HG02759 (cell line): ENCODE measurements at regions not wholly inside any gene's neighbourhood (a gene's known extent, or its start where the extent isn't known, plus 50 kb on each side); places are given as distances from the start of the nearest gene placed in this dataset.
A peak's percentile ranks its signal among the peaks of the same experiment; 100 is the strongest.
"Not testable (repeated sequence)": the region's sequence is repeated elsewhere in the genome, so short reads cannot be mapped to it uniquely, and the experiment has no call there.

Source experiments
- ATAC-seq: cut with Tn5 transposase; IDR thresholded peaks from one replicate; pipeline ENCODE4 v1.9.1; 2021; ENCODE audit warnings: mild to moderate bottlenecking, moderate library complexity; ENCODE audit not compliant: unreplicated experiment

- ATAC-seq: no peak
These were observed 198.8 kb upstream of the NOX3 start for GRCh38 chr6:155654474-155654873.

DNA sequence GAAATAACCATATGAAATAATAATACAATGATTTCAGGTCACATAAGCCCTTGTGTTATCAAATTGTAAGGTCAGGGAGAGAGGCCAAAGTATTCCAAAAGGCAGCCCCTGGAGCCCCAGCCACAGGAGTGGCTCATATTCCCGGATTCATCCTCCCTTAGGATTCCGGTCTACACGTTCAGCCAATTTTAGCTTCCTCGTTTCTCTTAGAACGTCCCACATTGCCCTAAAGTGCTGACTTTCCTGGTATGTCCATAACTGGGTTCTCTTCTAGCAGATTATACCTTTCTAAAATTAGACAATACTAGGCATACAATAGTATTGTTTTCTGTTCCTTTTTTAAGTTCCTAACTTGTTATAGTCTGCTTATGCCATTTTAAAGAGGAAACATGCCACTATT, 192.7 kb upstream of the NOX3 start:
- ATAC-seq: no peak

- ATAC-seq: no peak
These were observed 191.7 kb upstream of the NOX3 start for GRCh38 chr6:155647354-155647753.

- no peak for ATAC-seq
These were observed 190.8 kb upstream of the NOX3 start for GRCh38 chr6:155646443-155646842.

GRCh38 chr6:155645325-155645724, 189.7 kb upstream of the NOX3 start:
- no peak for ATAC-seq

GRCh38 chr6:155641603-155642002, 186.0 kb upstream of the NOX3 start:
- ATAC-seq: no peak

DNA sequence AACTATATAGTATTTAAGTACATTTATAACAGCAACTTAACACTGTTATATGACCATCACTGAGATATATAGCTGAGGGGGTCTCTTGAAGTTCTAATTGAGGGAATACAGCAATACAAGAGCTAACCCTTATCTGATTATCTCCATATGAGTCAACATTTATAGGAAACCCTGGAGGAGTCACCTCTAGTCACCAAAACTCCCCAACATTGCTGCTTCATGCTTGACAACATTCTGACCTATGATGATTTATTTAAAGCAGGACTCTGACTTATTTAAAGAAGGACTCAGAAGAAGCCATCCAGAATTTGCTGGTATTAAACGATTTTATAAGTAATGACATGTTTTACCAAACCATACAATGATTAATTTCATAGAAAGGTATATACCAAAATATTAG, 182.6 kb upstream of the NOX3 start:
- no peak for ATAC-seq

GRCh38 chr6:155635416-155635815, 179.8 kb upstream of the NOX3 start:
- ATAC-seq: no peak

DNA sequence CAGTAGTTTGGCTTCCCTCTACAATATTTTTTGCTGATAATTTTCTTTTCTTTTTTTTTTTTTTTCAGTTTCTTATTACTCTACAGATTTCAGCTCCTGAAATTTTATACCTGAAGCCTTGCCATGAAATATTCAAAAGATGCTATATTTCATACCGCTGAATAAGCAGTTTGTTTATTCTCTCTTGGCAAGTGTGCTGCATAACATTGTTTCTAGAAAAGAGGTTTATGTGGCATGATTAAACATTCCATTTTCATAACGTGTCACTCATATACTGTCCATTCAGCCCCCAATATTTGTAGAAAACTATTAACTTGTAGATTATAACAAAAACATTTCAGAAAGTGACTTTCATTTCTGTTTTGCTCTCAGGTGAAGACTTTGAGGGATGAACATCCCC, 174.4 kb upstream of the NOX3 start:
- ATAC-seq: no peak

- no peak for ATAC-seq
These were observed 174.0 kb upstream of the NOX3 start for GRCh38 chr6:155629652-155630051.

- ATAC-seq: peak; percentile 95
These were observed 172.7 kb upstream of the NOX3 start for GRCh38 chr6:155628306-155628705.

DNA sequence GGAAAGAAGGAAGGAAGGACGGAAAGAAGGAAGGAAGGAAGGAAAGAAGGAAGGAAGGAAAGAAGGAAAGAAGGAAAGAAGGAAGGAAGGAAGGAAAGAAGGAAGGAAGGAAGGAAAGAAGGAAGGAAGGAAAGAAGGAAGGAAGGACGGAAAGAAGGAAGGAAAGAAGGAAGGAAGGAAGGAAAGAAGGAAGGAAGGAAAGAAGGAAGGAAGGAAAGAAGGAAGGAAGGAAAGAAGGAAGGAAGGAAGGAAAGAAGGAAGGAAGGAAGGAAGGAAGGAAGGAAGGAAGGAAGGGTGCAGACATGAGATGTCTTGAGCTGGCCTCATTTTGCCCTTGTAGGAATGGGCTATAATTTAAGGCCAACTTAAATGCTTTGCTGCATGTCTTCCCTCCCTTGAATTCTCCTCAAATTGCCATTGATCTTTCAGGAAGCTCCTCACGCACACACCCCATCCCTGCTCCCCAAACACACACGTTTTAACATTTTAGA, 172.1 kb upstream of the NOX3 start:
- ATAC-seq: not testable (repeated sequence)

- no peak for ATAC-seq
These were observed 168.0 kb upstream of the NOX3 start for GRCh38 chr6:155623450-155624178.

- ATAC-seq: no peak
These were observed 159.0 kb upstream of the NOX3 start for GRCh38 chr6:155614606-155615005.

GRCh38 chr6:155611742-155612141, 156.1 kb upstream of the NOX3 start:
- ATAC-seq: no peak

DNA sequence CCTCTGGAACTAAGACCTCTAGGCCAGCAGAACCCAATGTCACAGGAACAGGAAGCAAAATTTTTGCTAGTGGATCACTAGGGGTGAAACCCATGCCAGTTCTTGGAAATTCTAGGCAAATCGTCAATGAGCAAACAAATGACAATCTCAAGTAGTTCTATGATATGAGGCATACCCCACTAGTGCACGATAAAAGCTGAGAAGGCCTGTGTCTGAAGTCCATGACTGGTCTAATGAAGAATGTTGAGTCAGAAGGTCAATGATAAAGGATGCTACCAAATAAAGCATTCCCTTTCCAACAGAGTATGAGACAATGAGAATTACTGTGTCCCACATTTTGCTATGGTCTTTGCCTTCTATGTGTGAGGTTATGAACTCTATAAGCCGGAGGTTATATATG, 149.4 kb upstream of the NOX3 start:
- ATAC-seq: no peak

DNA sequence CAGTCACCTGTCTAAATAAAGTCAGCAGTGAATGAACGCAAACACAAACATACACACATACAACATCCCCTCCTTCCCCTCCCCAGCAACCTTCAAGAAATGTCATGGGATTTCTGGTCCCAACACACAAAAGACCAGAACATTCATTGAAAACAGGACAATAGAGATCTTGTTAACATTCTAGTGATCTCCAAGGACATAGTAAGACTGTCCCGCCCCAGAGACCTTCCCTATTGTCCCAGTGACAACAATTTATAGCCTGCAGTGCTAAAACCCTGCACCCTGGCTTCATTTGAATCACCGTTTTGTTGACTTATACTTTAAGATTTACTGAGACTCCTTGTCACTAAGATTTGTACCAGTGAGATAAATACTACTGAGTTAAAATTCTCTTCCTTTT, 143.9 kb upstream of the NOX3 start:
- ATAC-seq: no peak

GRCh38 chr6:155599160-155599559, 143.5 kb upstream of the NOX3 start:
- ATAC-seq: no peak

DNA sequence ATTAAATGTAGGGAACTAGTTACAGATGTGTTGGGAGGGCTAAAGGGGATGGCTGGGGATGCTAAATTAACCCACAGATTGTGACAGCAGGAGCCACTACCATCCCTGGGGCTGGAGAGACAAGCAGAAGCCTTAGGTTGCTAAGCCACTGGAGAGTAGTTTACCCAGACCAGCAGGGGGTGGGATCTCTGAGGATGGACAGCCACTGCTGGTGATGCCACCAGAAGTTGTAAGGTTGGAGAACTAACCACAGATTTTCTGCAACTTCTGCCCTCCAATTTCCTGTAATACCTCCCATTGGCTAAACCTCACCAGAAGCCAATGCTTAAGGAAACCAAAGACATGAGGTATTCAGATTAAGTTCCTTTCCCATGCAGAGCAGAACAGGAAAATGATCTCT, 139.6 kb upstream of the NOX3 start:
- ATAC-seq: no peak

DNA sequence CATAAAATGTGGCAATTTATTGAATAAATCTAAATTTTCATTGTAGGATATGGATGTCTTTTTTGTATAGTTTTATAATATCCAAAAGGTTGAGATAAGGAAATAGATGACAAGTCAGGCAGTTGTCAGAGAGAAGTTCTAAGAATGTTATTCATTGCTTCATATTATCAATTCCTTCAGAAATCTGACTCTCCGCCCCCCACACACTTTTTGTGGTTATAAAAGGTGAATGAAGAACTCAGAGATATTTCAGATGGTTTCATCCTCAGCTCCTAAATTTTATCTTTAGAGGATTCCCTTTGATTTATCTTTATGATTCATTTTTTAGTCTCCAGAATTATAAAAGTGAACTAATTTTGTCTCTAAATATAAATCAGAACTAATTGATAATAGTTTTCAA, 136.1 kb upstream of the NOX3 start:
- no peak for ATAC-seq

DNA sequence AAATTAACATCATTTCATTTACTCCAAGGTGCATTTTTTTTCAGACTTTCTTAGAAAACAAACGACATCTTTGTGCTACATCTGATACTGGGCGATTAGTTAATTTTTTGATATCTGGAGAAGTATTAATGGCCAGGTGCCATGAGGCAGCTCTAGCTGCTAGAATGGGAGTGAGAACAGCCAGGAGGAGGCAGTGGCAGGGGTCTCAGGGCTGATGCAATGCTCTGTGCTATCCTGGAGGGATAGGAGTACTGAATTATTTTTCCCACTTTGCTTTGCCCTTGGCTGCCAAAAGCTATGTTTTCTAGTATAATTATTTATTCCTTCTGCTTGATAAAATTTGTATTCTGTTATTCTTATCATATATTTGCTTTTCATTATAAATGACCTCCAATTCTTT, 133.6 kb upstream of the NOX3 start:
- ATAC-seq: no peak

GRCh38 chr6:155587817-155588216, 132.2 kb upstream of the NOX3 start:
- no peak for ATAC-seq

DNA sequence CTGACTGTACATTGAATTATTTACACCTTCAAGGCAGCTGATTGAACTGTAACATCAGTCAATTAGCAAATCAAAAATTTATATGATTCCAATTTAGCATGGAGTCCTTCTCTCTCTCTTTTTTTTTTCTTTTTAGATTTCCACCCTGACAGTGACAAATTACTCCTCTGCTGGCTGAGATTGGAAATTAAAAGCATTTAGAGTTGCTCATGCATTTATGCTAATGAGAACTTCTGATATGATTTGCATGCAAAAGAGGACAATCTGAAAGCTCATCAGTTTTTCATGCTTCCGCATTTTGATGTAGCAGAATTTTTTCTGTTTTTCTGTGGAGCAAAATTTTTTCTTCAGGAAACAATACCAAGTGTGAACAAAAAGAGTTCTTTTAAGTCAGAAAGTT, 130.5 kb upstream of the NOX3 start:
- ATAC-seq: no peak
